ENCODE measurements at regions not wholly inside any gene's neighbourhood (a gene's known extent, or its start where the extent isn't known, plus 50 kb on each side); places are given as distances from the start of the nearest gene placed in this dataset.
"Not testable (repeated sequence)": the region's sequence is repeated elsewhere in the genome, so short reads cannot be mapped to it uniquely, and the experiment has no call there.

DNA sequence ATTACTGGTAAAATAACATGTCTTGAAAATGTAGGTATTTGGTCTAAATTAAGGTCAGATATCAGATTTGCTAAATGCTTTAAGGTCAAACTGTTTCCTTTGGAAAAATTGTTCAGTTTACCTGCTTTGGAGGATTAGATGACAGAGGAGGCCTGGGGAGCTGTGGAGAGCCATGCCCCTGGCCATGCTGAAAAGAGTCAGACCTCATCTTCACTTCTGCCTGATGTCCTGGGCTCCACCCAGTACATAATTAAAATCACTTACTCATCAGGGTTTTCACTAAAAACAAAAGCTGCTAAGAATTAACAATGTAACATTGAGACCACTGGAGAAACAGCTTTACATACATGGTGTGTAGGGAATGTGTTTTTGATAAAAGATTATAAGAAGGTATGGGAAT, 60.8 kb upstream of the UNC93A start:
- DNase-seq (ENCODE audit: low read depth), result no peak

DNA sequence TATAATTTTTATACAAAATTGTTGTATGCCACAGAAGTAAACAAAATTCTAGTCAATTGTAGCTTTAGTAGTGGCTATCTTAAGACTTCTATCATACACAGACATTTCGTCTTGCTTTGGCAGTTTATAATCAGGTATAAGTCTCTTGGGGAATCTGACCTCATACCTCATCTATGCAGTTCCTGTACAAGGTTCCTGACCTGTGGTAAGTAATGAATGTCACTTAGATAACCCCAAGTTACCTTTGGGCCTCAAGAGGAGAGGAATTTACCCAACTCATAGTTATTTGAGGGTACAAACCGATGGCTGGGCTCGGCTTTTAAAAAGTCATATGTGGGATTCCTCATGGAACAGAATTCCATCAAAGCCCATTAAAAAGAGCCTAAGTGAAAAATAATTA, 58.8 kb upstream of the UNC93A start:
- no peak for DNase-seq (ENCODE audit: low read depth)

DNA sequence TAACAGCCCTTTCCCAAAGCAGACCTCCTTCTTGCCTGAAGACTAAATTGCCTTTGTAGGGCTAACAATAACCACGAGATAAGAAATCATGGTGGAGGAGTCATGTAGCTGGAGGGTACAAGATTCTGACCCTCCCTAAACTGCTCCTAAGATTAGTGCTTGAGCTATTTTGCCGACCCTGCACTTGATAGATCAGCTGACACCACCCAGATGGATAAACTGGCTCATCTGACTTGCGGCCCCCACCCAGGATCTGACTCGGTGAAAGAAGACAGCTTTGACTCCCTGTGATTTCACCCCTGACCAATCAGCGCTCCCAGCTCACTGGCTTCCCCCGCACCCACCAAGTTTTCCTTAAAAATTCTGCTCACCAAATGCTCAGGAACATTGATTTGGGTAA, 57.6 kb upstream of the UNC93A start:
- no peak for DNase-seq (ENCODE audit: low read depth)

DNA sequence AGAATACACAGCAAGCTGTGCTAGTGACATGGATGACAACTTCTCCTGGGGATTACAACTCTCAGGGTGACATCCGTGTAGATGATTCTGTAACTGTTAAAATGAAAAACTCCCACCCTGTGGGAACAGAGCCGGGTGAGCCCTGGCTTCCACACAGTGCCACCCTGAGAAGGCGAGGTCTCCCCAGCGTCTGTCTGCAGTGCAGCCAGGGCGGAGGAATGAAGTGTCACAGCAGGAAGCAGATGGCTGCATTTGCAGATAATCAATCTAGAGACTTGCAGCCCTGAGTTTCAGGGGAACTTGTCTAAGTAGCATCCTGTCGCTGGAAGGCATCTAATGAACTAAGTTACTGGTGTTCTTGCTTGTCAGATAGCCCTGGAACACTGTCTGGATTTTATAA, 56.5 kb upstream of the UNC93A start:
- not testable (repeated sequence) for DNase-seq (ENCODE audit: low read depth)

DNA sequence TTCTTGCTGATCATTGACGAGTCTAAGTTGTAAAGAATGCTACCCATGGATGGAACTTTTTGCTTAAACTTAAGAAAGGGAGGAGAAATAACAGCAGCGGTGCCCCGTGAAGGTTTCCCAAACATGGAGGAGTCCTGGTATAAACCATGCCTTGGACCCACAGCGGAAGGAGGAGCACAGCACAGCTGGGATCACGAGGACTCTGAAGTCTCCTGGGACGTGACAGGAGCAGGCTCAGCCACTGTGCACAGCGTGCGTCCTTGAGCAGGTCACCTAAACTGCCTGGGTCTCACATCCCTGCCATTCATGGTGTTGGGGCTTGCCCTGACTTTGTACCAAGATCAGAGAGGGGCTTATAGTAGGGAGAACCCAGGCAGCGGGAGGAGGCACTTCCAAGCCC, 56.1 kb upstream of the UNC93A start:
- DNase-seq (ENCODE audit: low read depth), result no peak

DNA sequence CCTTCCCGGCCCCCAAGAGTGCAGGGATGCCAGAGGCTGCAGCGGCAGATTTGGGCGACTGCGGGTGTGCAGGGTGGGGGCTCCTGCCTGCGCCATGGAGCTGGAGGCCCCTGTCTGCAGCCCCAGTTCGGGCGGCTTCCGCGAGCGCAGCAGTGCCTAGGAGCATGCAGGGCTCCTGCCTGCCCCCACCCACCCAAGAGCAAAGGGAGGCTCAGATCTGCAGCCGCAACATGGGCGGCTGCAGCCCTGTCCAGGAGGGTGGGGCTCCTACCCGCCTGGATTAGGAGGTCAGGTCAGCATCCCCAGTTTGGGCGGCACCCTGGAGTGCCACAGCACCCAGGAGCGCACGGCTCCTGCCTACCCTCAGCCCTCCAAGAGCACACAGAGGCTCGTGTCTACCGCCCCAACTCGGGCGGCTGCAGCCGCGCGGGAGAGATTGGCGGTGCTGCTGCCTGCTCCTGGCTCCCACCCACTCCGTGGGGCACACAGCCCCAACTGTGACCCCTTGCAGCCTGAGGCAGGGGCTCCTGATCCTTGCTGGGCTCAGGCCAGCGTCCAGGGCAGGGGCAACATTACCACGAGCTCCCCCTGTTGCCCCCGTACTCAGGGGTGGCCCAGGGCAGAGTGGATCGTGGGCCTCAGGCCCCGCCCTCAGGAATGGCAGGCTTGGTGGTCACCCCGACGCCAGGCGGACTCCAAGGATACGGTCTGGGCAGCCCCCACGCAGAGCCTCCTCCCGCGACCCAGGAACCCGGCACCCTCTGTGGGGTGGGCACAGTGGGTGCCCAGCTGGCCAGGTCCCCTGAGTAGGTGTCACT, 55.5 kb upstream of the UNC93A start:
- no peak for DNase-seq (ENCODE audit: low read depth)

DNA sequence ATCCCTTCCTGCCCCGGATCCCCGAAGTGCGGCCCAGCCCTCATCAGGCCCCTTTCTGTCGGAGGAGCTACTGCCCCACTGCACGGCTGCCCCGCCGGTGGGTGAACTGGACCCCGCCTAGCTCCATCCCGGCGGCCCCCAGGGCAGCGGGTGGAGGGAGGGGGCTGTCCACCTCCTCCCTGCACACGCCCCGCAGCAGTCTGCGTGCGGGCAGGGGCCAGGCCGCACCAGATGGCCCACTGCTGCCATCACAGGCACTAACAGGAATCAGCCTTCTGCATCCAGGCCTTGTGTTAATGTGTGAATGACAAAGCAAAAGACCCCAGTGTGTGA, 54.9 kb upstream of the UNC93A start:
- DNase-seq (ENCODE audit: low read depth), result no peak

DNA sequence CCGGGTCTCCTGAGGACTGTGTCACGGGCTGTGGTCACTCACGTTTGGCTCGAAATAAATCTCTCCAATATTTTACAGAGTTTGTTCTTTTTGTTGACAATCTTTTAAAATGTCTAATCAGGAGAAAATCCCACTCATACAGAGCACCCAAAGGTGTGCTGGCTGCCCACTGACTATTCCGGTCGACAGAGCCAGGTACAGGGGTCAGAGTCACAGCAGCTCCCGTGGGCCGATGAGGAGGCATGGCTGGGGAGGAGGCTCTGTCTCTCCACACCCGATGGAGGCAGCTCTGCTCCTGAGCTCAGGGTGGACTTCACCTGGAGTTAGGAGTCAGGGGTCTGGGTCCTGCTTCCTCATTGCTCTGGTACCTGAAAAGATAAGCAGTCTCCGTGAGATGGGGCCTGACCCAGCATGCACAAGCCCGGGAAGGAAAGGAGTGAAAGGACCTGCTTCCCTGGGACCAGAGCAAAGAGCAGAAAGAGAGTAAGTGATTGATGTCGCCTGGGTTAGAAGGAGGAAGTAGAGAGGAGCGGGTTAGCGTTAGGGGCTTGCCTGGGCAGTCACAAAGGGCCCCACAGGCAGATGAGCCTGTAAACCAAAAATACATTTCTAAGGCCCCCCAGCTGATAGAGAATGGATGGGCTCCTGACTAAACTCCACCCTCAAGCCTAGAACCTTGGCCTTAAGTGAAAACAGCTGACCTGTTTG, 53.5 kb upstream of the UNC93A start:
- DNase-seq (ENCODE audit: low read depth), result no peak

DNA sequence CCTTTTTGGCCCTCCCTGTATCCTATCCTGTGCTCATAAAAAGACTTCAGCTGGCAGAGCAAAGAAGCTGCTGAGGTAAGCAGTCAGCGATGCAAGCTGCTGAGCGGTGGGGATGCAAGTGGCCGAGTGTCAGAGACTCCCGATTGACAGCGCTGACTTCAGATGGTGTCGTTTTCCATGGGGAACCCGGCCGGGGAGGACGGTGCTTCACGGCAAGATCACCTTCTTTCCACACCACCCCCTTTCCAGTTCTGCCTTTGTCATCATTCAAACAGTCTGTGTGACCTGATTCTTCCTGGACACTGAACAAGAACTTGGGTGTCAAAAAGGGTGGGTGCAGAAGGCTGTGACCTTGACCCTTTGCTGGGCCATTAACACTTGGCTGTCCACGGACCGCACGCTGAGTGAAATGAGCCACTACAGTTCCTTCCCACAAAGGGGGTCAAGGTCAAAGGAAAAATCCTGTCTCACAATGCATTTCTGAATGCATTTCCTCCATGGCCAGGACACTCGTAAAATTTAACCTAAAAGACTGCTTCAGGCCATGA, 52.9 kb upstream of the UNC93A start:
- no peak for DNase-seq (ENCODE audit: low read depth)

DNA sequence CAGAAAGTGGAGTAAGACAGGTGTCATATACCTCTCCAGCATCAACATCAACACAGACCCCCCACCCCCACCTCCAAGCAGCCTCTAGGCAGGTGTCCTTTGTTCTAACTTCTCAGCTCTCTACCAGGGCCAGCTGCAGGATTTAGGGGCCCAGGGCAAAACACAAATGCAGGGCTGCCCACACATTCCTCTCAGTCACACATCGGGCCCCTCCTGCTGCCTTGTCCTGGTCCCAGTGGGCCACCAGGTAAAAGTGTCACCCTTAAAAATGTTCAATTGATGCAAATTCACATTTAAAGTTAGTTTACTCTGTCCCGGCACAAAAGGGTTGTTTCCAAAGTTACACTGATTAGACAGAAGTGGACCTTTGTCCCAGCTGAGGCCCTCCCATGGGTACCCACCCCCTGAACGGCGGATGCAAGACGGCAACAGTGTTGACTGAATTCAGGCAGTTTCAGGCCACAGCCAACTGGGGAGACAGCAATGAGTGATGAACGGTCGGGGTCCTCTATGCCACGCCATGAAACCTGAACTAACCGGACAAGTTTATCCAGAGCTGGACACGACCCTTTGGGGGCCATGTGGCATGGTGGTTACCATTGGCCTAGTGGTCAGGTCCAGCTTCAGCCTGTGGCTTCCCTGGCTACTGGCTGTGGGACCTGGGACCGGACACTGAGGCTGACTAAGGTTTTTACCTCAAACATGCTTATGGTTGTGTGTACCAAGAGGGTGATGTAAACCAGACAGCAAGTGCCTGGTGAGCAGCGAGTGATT, 52.2 kb upstream of the UNC93A start:
- DNase-seq (ENCODE audit: low read depth), result no peak

DNA sequence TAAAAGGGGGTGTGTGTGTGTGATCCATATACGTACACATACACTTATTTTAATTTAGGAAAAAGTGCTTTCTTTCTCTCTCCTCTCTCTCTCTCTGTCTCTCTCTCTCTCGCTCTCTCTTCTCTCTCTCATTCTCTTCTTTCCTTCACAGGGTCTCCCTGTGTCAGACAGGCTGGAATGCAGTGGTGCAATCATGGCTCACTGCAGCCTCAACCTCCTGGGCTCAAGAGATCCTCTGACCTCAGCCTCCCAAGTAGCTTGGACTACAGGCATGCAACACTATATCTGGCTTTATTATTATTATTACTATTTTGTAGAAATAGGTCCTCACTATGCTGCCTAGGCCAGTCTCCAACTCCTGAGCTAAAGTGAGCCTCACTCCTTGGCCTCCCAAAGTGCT, 51.6 kb upstream of the UNC93A start:
- not testable (repeated sequence) for DNase-seq (ENCODE audit: low read depth)

DNA sequence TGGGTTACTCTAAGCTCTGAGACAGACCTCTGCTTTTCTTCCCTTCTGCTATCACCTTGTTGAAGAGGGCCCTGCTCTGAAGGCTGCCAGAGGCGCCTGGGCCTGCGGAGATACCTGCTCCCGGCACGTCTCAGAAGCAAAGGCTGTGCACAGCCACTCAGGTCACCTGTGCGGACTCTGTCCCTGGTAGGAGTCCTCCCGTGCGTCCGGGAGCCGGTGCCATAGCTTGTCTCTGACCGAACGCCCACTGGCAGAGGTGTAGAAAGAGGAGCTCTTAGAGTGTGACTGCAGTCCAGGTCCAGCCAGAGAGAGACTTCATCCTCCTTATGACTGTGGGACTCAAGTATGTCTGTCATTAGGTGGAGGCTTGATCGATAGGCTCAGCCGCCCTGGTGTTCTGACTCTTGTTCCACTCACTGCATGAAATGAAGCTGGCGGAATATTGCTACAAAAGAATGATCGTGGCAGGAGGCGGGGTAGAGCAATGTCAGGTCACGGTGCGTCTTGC, 51.0 kb upstream of the UNC93A start:
- no peak for DNase-seq (ENCODE audit: low read depth)

Data from CMK (cell line).